HCT116 (cell line): ENCODE measurements at regions not wholly inside any gene's neighbourhood (a gene's known extent, or its start where the extent isn't known, plus 50 kb on each side); places are given as distances from the start of the nearest gene placed in this dataset.

Experiments used
- ATAC-seq: fragments of 200-7000 bp; cut with Tn5 transposase; 2 replicates; pipeline ENCODE4 v1.9.1; 2020; ENCODE audit warnings: mild to moderate bottlenecking, moderate library complexity
- BruUV-seq: library from RNA; stranded (reverse); fragments of 400-500 nt; replicated peaks from 2 replicates; lab custom pipeline; 2021; lab: Mats Ljungman, UMichigan
- CTCF ChIA-PET: fragments of 300-600 bp; sonication (Branson Sonifier 250); formaldehyde crosslinking; loops from one replicate; lab custom pipeline; 2021; ENCODE audit warnings: antibody characterized with exemption; lab: Charles Lee
- POLR2A ChIA-PET: fragments of 300-600, 350-600 bp; sonication (Branson Sonifier 250); formaldehyde crosslinking; loops from one replicate; lab custom pipeline; 2021; ENCODE audit warnings: antibody characterized with exemption; lab: Charles Lee
- RAD21 ChIA-PET, 2 experiments: fragments of 300-600 bp; sonication (Branson Sonifier 250); formaldehyde crosslinking; loops; one replicate each; lab custom pipeline; 2023; ENCODE audit warnings: low total read pairs in 2 of 2; ENCODE audit not compliant: uncharacterized antibody in 2 of 2, unreplicated experiment in 2 of 2, low non-redundant PET in 1 of 2; lab: Charles Lee
- DNase-seq: peaks from one replicate; pipeline ENCODE4 v3.0.0-alpha.2; 2010; ENCODE audit warnings: low read depth, low spot score
- H2AFZ ChIP-seq: fragments of 200-600 bp; shearing (Covaris generic), sonication (generic); 2 replicates; pipeline ENCODE4 v1.6.1; 2017; ENCODE audit warnings: low read depth, mixed run types, mixed read lengths, antibody characterized with exemption, low read length; ENCODE audit not compliant: poor library complexity, severe bottlenecking
- H3K27ac ChIP-seq: 2 replicates; pipeline ENCODE4 v1.5.1; 2012; ENCODE audit warnings: low read depth, low read length
- H3K27me3 ChIP-seq: fragments of 200-600 bp; sonication (generic); 2 replicates; pipeline ENCODE4 v1.6.1; 2016; ENCODE audit warnings: mixed run types, low read length, mixed read lengths; ENCODE audit not compliant: insufficient read depth
- H3K36me3 ChIP-seq, 2 experiments: fragments of 200-500 bp in 1 of 2; fragments of 200-600 bp in 1 of 2; sonication (Bioruptor generic) in 1 of 2; sonication (generic) in 1 of 2; 2 replicates each; pipeline versions ENCODE4 v1.5.1 to v1.6.1; 2014 to 2016; ENCODE audit warnings: low read length in 2 of 2, inconsistent platforms in 1 of 2, mixed read lengths in 1 of 2, mixed run types in 1 of 2; ENCODE audit not compliant: insufficient read depth in 2 of 2, control insufficient read depth in 1 of 2
- H3K4me1 ChIP-seq, 2 experiments: fragments of 200-600 bp in 1 of 2; sonication (generic) in 1 of 2; 2 replicates each; pipeline versions ENCODE4 v1.5.1 to v1.6.1; 2012 to 2017; ENCODE audit warnings: low read length in 2 of 2, inconsistent platforms in 1 of 2, mild to moderate bottlenecking in 1 of 2, mixed read lengths in 1 of 2, mixed run types in 1 of 2, moderate library complexity in 1 of 2; ENCODE audit not compliant: insufficient read depth in 2 of 2, control insufficient read depth in 1 of 2
- H3K4me2 ChIP-seq: fragments of 200-600 bp; sonication (generic); 2 replicates; pipeline ENCODE4 v1.6.1; 2017; ENCODE audit warnings: mixed run types, low read length, mixed read lengths
- H3K4me3 ChIP-seq, 2 experiments: fragments of 200-600 bp in 1 of 2; sonication (generic) in 1 of 2; replicated peaks in 1 of 2; 2 replicates each; pipeline ENCODE4 v1.5.1; 2011 to 2016; ENCODE audit warnings: low read length in 2 of 2, control low read depth in 1 of 2, low read depth in 1 of 2, mild to moderate bottlenecking in 1 of 2, mixed read lengths in 1 of 2, mixed run types in 1 of 2
- H3K79me2 ChIP-seq: fragments of 200-600 bp; sonication (generic); 2 replicates; pipeline ENCODE4 v1.6.1; 2017; ENCODE audit warnings: mild to moderate bottlenecking, mixed run types, low read length, moderate library complexity, mixed read lengths; ENCODE audit not compliant: insufficient read depth
- H3K9ac ChIP-seq: fragments of 200-600 bp; sonication (generic); 2 replicates; pipeline ENCODE4 v1.6.1; 2016; ENCODE audit warnings: low read length, mixed read lengths
- H3K9me2 ChIP-seq: fragments of 200-600 bp; sonication (generic), shearing (Covaris generic); 2 replicates; pipeline ENCODE4 v1.6.1; 2017; ENCODE audit warnings: mixed run types, mild to moderate bottlenecking, moderate library complexity; ENCODE audit not compliant: insufficient read depth
- H3K9me3 ChIP-seq, 2 experiments: fragments of 200-500 bp in 1 of 2; fragments of 200-600 bp in 1 of 2; sonication (Bioruptor generic) in 1 of 2; sonication (generic) in 1 of 2; 2 replicates each; pipeline ENCODE4 v1.6.1; 2014 to 2017; ENCODE audit warnings: low read length in 2 of 2, mixed read lengths in 2 of 2, inconsistent platforms in 1 of 2, low read depth in 1 of 2, mild to moderate bottlenecking in 1 of 2, mixed run types in 1 of 2, moderate library complexity in 1 of 2; ENCODE audit not compliant: control insufficient read depth in 1 of 2, insufficient read depth in 1 of 2
- H4K20me1 ChIP-seq: fragments of 200-600 bp; sonication (generic), shearing (Covaris generic); 2 replicates; pipeline ENCODE4 v1.6.1; 2017; ENCODE audit warnings: mixed run types, mild to moderate bottlenecking, moderate library complexity; ENCODE audit not compliant: insufficient read depth
- CBX3 ChIP-seq: IDR thresholded peaks from 2 replicates; pipeline ENCODE4 v1.6.1; 2012; ENCODE audit warnings: low read depth
- EGR1 ChIP-seq: IDR thresholded peaks from 2 replicates; pipeline ENCODE4 v1.6.1; 2012; ENCODE audit warnings: low read depth
- ELF1 ChIP-seq: IDR thresholded peaks from 2 replicates; pipeline ENCODE4 v1.6.1; 2012; ENCODE audit warnings: low read depth, borderline replicate concordance
- EZH2 ChIP-seq: fragments of 200-600 bp; sonication (generic); IDR thresholded peaks from 2 replicates; pipeline ENCODE4 v1.6.1; 2017; ENCODE audit warnings: antibody characterized with exemption, mixed run types
- EZH2phosphoT487 ChIP-seq: fragments of 200-600 bp; IDR thresholded peaks from 2 replicates; pipeline ENCODE4 v1.6.1; 2018; ENCODE audit warnings: antibody characterized with exemption, borderline replicate concordance
- POLR2A ChIP-seq: IDR thresholded peaks from 2 replicates; pipeline ENCODE4 v1.7.0; 2011; ENCODE audit warnings: borderline replicate concordance; ENCODE audit not compliant: insufficient read depth, insufficient read length; ENCODE audit errors: extremely low read depth
- SIN3A ChIP-seq: IDR thresholded peaks from 2 replicates; pipeline ENCODE4 v1.6.1; 2012; ENCODE audit warnings: low read depth
- YY1 ChIP-seq: IDR thresholded peaks from 2 replicates; pipeline ENCODE4 v1.6.1; 2011; ENCODE audit warnings: low read length, low read depth, moderate library complexity, mild to moderate bottlenecking; ENCODE audit not compliant: insufficient replicate concordance; ENCODE audit errors: extremely low read depth
- ZFX ChIP-seq: fragments of 450-650 bp; IDR thresholded peaks from 2 replicates; pipeline ENCODE4 v1.6.1; 2017
- ZNF274 ChIP-seq: fragments of 200-500 bp; sonication (Bioruptor generic); IDR thresholded peaks from 2 replicates; pipeline ENCODE4 v1.6.1; 2014; ENCODE audit warnings: mild to moderate bottlenecking, low read depth, low read length, inconsistent platforms
- intact Hi-C: fragments of 100-400 bp; cut with micrococcal nuclease; formaldehyde crosslinking; loops from 2 replicates; pipeline ENCODE4 v1.10.0; 2022
- TF ChIP-seq, protein P1 (sequence below): IDR thresholded peaks from 2 replicates; pipeline ENCODE4 v1.6.1; 2012
- TF ChIP-seq, protein P2 (sequence below): IDR thresholded peaks from 2 replicates; pipeline ENCODE4 v1.6.1; 2012
- TF ChIP-seq, protein P3 (sequence below), 3 experiments: fragments of 200-600 bp in 1 of 3; sonication (generic) in 1 of 3; IDR thresholded peaks in 2 of 3; conservative IDR thresholded peaks in 1 of 3; 2 replicates each; pipeline ENCODE4 v1.5.1; 2012 to 2017; ENCODE audit warnings: low read depth in 2 of 3, low read length in 2 of 3, antibody characterized with exemption in 1 of 3, borderline replicate concordance in 1 of 3, control low read depth in 1 of 3, mild to moderate bottlenecking in 1 of 3, mixed read lengths in 1 of 3, mixed run types in 1 of 3, moderate library complexity in 1 of 3; ENCODE audit not compliant: insufficient read depth in 1 of 3

DNA sequence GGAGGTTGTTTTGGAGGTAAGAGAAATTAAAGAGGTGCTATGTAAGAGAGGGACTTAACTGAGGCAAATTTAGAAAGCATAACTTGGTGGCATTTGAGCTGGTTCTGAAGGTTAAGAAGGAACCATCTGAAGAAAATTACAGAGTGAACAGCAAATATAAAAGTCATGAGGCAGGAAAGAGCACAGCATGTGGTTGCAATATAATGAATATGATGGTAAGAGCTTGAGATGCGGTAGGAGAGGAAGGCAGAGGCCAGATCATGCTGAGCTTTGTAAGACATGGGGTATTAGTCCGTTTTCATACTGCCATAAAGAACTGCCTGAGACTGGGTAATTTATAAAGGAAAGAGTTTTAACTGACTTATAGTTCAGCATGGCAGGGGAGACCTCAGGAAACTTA, 279.1 kb downstream of the UTRN start (continued):
- TF ChIP-seq ELF1: no peak
- no peak for TF ChIP-seq EZH2
- TF ChIP-seq ZFX: no peak
- no peak for TF ChIP-seq SIN3A

DNA sequence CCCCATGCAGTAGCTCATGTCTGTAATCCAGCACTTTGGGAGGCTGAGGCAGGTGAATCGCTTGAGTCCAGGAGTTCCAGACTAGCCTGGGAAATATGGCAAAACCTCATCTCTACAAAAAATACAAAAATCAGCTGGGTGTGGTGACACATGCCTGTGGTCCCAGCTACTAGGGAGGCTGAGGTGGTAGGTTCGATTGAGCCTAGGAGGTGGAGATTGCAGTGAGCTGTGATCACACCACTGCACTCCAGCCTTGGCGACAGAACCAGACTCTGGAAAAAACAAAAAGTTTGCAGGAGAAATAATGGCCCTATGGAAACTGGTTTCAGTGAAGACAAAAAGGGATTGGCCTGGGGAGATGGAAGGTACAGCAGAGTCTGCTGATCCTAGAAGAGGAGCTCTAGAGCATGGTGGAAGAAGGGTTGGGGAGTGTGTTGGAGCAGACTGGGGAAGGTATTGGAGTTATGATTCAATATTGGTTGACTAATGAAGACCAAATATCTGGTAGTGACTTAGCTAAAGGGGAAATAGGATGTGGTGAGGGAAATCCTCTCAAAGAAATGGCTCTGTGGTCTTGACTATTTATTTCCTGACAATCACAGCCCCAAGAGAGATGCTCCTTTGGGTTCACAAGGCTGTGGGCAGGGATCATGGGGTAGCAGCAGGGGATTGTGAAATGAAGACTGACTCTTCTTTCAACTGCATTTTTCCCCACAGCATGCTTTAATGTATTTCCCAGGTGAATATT, 281.9 kb downstream of the UTRN start:
- intact Hi-C loops: no loop called here
- no peak overlapping the region for H3K27ac ChIP-seq
- no peaks in the 10 kb centered on the region for H4K20me1 ChIP-seq
- H3K36me3 ChIP-seq: no peaks in the 10 kb centered on the region
- ChIA-PET RAD21 (no interaction called here), POLR2A (no interaction called here), CTCF (interaction anchor here (1.0 to 1.5 kb wide), 2 partner anchors 17 to 992 kb away, joined by 3 to 5 read pairs; no protein-coding TSS in a partner anchor)
- H3K4me1 ChIP-seq: no peaks in the 10 kb centered on the region
- no peaks in the 10 kb centered on the region for H3K79me2 ChIP-seq
- no TSS peak for BruUV-seq
- H3K27me3 ChIP-seq: no peaks in the 10 kb centered on the region
- H3K9ac ChIP-seq: no peak overlapping the region
- no peak overlapping the region for H3K4me3 ChIP-seq
- no peaks in the 10 kb centered on the region for H3K9me2 ChIP-seq
- no peak overlapping the region for H2AFZ ChIP-seq
- no peak for ATAC-seq
- no peaks in the 10 kb centered on the region for H3K9me3 ChIP-seq
- no peak for DNase-seq
- no peak for TF ChIP-seq YY1
- TF ChIP-seq ZNF274: no peak
- TF ChIP-seq EGR1: no peak
- H3K4me2 ChIP-seq: no peak overlapping the region

DNA sequence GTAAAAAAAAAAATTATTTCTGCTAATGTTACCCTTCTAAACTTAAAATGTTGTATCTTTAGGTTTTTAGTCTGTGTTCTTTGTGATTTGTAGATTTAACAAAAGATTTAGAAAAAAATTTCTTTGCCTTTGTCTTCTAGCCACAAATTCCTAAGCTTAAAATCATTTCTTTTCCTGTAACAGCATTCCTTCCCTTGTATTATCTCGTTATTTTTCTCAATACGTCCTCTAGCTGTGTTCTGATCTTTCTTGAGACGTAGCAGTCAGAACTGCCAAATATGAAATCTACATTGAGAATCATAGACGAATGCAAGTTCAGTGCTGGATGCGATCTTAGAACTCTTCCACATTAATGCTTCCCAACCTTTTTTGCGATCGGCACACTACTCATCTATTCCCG, 283.1 kb downstream of the UTRN start:
- H4K20me1 ChIP-seq: no peaks in the 10 kb centered on the region
- H3K36me3 ChIP-seq: no peaks in the 10 kb centered on the region
- no peak for DNase-seq
- H3K27ac ChIP-seq: no peak overlapping the region
- no peak overlapping the region for H3K9ac ChIP-seq
- H3K9me3 ChIP-seq: no peaks in the 10 kb centered on the region
- POLR2A ChIA-PET: no interaction called here
- RAD21 ChIA-PET: no interaction called here
- BruUV-seq: no TSS peak
- H3K9me2 ChIP-seq: no peaks in the 10 kb centered on the region
- H2AFZ ChIP-seq: no peak overlapping the region
- no peak overlapping the region for H3K4me2 ChIP-seq
- no peak overlapping the region for H3K4me3 ChIP-seq
- H3K27me3 ChIP-seq: no peaks in the 10 kb centered on the region
- ATAC-seq: no peak
- H3K79me2 ChIP-seq: no peaks in the 10 kb centered on the region
- CTCF ChIA-PET: interaction anchor here (0.6 to 1.5 kb wide), 3 partner anchors 15 to 993 kb away, joined by 3 to 5 read pairs (median 3); no protein-coding TSS in a partner anchor
- no peaks in the 10 kb centered on the region for H3K4me1 ChIP-seq
- intact Hi-C loops: no loop called here
- TF ChIP-seq CBX3 (no peak), SIN3A (no peak), EZH2phosphoT487 (no peak), POLR2A (no peak), YY1 (no peak), EZH2 (no peak), ZFX (no peak)
- TF ChIP-seq, protein P1, sequence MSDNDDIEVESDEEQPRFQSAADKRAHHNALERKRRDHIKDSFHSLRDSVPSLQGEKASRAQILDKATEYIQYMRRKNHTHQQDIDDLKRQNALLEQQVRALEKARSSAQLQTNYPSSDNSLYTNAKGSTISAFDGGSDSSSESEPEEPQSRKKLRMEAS: no peak
- TF ChIP-seq, protein P2, sequence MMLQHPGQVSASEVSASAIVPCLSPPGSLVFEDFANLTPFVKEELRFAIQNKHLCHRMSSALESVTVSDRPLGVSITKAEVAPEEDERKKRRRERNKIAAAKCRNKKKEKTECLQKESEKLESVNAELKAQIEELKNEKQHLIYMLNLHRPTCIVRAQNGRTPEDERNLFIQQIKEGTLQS: no peak
- TF ChIP-seq, protein P3, sequence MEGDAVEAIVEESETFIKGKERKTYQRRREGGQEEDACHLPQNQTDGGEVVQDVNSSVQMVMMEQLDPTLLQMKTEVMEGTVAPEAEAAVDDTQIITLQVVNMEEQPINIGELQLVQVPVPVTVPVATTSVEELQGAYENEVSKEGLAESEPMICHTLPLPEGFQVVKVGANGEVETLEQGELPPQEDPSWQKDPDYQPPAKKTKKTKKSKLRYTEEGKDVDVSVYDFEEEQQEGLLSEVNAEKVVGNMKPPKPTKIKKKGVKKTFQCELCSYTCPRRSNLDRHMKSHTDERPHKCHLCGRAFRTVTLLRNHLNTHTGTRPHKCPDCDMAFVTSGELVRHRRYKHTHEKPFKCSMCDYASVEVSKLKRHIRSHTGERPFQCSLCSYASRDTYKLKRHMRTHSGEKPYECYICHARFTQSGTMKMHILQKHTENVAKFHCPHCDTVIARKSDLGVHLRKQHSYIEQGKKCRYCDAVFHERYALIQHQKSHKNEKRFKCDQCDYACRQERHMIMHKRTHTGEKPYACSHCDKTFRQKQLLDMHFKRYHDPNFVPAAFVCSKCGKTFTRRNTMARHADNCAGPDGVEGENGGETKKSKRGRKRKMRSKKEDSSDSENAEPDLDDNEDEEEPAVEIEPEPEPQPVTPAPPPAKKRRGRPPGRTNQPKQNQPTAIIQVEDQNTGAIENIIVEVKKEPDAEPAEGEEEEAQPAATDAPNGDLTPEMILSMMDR (IDR thresholded peaks at IDR 0.05 in 2 of 3, conservative IDR thresholded peaks at IDR 0.05 in 1 of 3; ENCODE audit: borderline replicate concordance in 1 of 3, insufficient read depth in 1 of 3, low read depth in 2 of 3, low read length in 2 of 3): no peak
